ENCODE measurements at regions not wholly inside any gene's neighbourhood (a gene's known extent, or its start where the extent isn't known, plus 50 kb on each side); places are given as distances from the start of the nearest gene placed in this dataset.
"Not testable (repeated sequence)": the region's sequence is repeated elsewhere in the genome, so short reads cannot be mapped to it uniquely, and the experiment has no call there.

GRCh38 chr6:10174056-10174455 lies 240.8 kb downstream of the TFAP2A start:
- 70 to 72% methylated on average over 3 of the region's 3 CpGs for WGBS, 2 donors
- H3K27me3 ChIP-seq = no peaks in the 10 kb centered on the region
- DNase-seq = peak in 1 of 2 donors; percentile 33
- no peaks in the 10 kb centered on the region for H3K9me3 ChIP-seq
- H3K4me1 ChIP-seq = peaks cover 5 to 9% of the 10 kb centered on the region in 2 donors
- no peaks in the 10 kb centered on the region for H3K36me3 ChIP-seq
- H3K4me3 ChIP-seq (replicated peaks in 1 of 3) = no peak overlapping the region
- intact Hi-C loops (cut with DNase I) = no loop called here
- TF ChIP-seq, protein P1, sequence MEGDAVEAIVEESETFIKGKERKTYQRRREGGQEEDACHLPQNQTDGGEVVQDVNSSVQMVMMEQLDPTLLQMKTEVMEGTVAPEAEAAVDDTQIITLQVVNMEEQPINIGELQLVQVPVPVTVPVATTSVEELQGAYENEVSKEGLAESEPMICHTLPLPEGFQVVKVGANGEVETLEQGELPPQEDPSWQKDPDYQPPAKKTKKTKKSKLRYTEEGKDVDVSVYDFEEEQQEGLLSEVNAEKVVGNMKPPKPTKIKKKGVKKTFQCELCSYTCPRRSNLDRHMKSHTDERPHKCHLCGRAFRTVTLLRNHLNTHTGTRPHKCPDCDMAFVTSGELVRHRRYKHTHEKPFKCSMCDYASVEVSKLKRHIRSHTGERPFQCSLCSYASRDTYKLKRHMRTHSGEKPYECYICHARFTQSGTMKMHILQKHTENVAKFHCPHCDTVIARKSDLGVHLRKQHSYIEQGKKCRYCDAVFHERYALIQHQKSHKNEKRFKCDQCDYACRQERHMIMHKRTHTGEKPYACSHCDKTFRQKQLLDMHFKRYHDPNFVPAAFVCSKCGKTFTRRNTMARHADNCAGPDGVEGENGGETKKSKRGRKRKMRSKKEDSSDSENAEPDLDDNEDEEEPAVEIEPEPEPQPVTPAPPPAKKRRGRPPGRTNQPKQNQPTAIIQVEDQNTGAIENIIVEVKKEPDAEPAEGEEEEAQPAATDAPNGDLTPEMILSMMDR (IDR thresholded peaks at IDR 0.05) = no peak
- no peak for TF ChIP-seq POLR2A (IDR thresholded peaks at IDR 0.05)
- no peak overlapping the region for H3K27ac ChIP-seq

- 95 to 97% methylated on average over 9 to 23 of the region's 29 CpGs for WGBS, 2 donors
- DNase-seq; H3K4me3 ChIP-seq (replicated peaks in 1 of 3); H3K36me3 ChIP-seq; H3K27me3 ChIP-seq; intact Hi-C loops (cut with DNase I); H3K27ac ChIP-seq; H3K4me1 ChIP-seq; H3K9me3 ChIP-seq: not testable (repeated sequence)
Observed at GRCh38 chr6:10171706-10172105, 243.2 kb downstream of the TFAP2A start.

- WGBS, 2 donors = 87 to 90% methylated on average over 5 of the region's 5 CpGs
- intact Hi-C loops (cut with DNase I) = no loop called here
- Histone ChIP-seq H3K36me3 (no peaks in the 10 kb centered on the region), H3K4me3 (replicated peaks in 1 of 3) (no peak overlapping the region), H3K9me3 (no peaks in the 10 kb centered on the region), H3K4me1 (peaks cover 5 to 9% of the 10 kb centered on the region in 2 donors), H3K27ac (no peak overlapping the region), H3K27me3 (no peaks in the 10 kb centered on the region)
- TF ChIP-seq POLR2A (IDR thresholded peaks at IDR 0.05) = no peak
- TF ChIP-seq, protein P1 (IDR thresholded peaks at IDR 0.05) = no peak
- DNase-seq = no peak
Observed at GRCh38 chr6:10170816-10171215, 244.1 kb downstream of the TFAP2A start.

DNA sequence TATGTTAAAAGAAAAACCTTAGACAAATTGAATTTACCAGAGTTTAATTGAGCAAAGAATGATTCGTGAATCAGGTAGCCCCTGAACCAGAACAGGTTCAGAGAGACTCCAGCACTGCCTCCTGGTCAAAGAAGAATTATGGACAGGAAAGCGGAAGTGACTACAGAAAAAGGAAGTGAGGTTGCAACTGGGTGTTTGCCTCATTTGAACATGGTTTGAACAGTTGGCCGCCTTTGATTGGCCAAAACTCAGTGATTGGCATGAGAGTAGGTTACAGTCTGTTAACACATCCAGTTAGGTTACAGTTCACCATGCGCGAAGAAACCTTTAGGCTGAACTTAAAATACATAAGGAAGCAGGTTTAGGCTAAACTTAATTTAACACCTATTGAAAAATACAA lies 248.8 kb downstream of the TFAP2A start:
- Histone ChIP-seq H3K27me3 (no peaks in the 10 kb centered on the region), H3K4me3 (replicated peaks in 1 of 3) (no peak overlapping the region), H3K27ac (no peak overlapping the region), H3K36me3 (no peaks in the 10 kb centered on the region), H3K9me3 (no peaks in the 10 kb centered on the region), H3K4me1 (no peaks in the 10 kb centered on the region)
- TF ChIP-seq POLR2A (IDR thresholded peaks at IDR 0.05) = no peak
- TF ChIP-seq, protein P1 (IDR thresholded peaks at IDR 0.05) = no peak
- no peak for DNase-seq
- WGBS, 2 donors = 90 to 96% methylated on average over 5 of the region's 5 CpGs
- intact Hi-C loops (cut with DNase I) = no loop called here

GRCh38 chr6:10163203-10163962 lies 251.5 kb downstream of the TFAP2A start:
- no peaks in the 10 kb centered on the region for H3K4me1 ChIP-seq
- WGBS, 2 donors = 50 to 53% methylated on average over 14 of the region's 14 CpGs
- intact Hi-C loops (cut with DNase I) = no loop called here
- no peaks in the 10 kb centered on the region for H3K36me3 ChIP-seq
- no peaks in the 10 kb centered on the region for H3K9me3 ChIP-seq
- no peak for DNase-seq
- H3K27me3 ChIP-seq = no peaks in the 10 kb centered on the region
- TF ChIP-seq, protein P1 (IDR thresholded peaks at IDR 0.05) = no peak
- no peak for TF ChIP-seq POLR2A (IDR thresholded peaks at IDR 0.05)
- H3K27ac ChIP-seq = no peak overlapping the region
- no peak overlapping the region for H3K4me3 ChIP-seq (replicated peaks in 1 of 3)
